ENCODE measurements at regions not wholly inside any gene's neighbourhood (a gene's known extent, or its start where the extent isn't known, plus 50 kb on each side); places are given as distances from the start of the nearest gene placed in this dataset.
"Not testable (repeated sequence)": the region's sequence is repeated elsewhere in the genome, so short reads cannot be mapped to it uniquely, and the experiment has no call there.

DNA sequence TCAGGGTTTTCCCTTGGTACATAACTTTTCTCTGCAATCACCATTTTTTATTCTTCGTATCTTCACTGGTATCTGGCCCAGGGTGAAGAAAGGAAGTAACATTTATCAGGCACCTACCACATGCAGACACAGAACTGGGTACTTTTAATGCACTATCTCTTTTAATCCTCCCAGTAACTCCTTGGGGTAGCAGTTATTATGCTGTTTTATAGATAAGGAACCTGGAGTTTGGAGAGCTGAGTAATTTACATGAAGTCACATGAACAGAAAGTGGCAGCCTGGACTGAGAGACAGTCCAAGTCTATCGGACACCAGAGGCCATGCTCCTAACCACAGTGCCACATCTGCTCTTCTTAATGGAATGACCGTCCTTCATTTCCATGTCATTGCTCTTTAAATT lies 117.1 kb upstream of the PODXL start:
- TF ChIP-seq EZH2phosphoT487 (IDR thresholded peaks at IDR 0.05; ENCODE audit: low read depth): no peak
- Histone ChIP-seq H3K4me3 (ENCODE audit: low read length) (no peak overlapping the region), H3K4me2 (ENCODE audit: low read length) (no peak overlapping the region), H3K4me1 (ENCODE audit: low read length) (no peaks in the 10 kb centered on the region), H3K36me3 (replicated peaks; ENCODE audit: low read depth, low read length) (no peaks in the 10 kb centered on the region), H3K9me3 (ENCODE audit: insufficient read depth, low read length) (no peaks in the 10 kb centered on the region), H2AFZ (ENCODE audit: low read depth, low read length) (no peak overlapping the region), H4K20me1 (ENCODE audit: insufficient read depth, low read length) (no peaks in the 10 kb centered on the region), H3K79me2 (ENCODE audit: low read length) (no peaks in the 10 kb centered on the region), H3K9ac (ENCODE audit: low read length) (no peak overlapping the region), H3K27me3 (ENCODE audit: low read depth, low read length) (peaks cover 46% of the 10 kb centered on the region), H3K27ac (ENCODE audit: low read length) (no peak overlapping the region)

DNA sequence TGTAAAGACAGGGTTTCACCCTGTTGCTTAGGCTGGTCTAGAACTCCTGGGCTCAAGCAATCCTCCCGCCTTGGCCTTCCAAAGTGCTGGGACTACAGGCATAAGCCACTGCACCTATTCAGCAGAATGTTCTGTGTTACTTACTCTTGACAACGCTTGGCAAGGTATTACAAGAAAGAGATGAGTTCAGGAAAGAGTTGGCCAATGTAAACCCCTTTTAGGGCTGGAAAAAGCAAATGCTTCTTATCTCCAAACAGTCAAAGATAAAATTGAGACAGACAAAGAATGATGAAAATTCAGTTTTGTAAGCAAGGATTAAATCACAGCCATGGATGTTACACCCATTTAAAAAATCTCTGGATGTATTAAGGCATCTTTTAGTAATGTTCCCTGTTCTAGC lies 114.0 kb upstream of the PODXL start:
- Histone ChIP-seq H3K27ac (ENCODE audit: low read length) (no peak overlapping the region), H3K27me3 (ENCODE audit: low read depth, low read length) (peaks cover 47% of the 10 kb centered on the region), H3K9ac (ENCODE audit: low read length) (no peak overlapping the region), H3K4me2 (ENCODE audit: low read length) (no peak overlapping the region), H3K9me3 (ENCODE audit: insufficient read depth, low read length) (no peaks in the 10 kb centered on the region), H3K4me3 (ENCODE audit: low read length) (no peak overlapping the region), H2AFZ (ENCODE audit: low read depth, low read length) (no peak overlapping the region), H3K4me1 (ENCODE audit: low read length) (no peaks in the 10 kb centered on the region), H3K36me3 (replicated peaks; ENCODE audit: low read depth, low read length) (no peaks in the 10 kb centered on the region), H3K79me2 (ENCODE audit: low read length) (no peaks in the 10 kb centered on the region), H4K20me1 (ENCODE audit: insufficient read depth, low read length) (no peaks in the 10 kb centered on the region)
- TF ChIP-seq, protein P1, sequence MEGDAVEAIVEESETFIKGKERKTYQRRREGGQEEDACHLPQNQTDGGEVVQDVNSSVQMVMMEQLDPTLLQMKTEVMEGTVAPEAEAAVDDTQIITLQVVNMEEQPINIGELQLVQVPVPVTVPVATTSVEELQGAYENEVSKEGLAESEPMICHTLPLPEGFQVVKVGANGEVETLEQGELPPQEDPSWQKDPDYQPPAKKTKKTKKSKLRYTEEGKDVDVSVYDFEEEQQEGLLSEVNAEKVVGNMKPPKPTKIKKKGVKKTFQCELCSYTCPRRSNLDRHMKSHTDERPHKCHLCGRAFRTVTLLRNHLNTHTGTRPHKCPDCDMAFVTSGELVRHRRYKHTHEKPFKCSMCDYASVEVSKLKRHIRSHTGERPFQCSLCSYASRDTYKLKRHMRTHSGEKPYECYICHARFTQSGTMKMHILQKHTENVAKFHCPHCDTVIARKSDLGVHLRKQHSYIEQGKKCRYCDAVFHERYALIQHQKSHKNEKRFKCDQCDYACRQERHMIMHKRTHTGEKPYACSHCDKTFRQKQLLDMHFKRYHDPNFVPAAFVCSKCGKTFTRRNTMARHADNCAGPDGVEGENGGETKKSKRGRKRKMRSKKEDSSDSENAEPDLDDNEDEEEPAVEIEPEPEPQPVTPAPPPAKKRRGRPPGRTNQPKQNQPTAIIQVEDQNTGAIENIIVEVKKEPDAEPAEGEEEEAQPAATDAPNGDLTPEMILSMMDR (IDR thresholded peaks at IDR 0.05; ENCODE audit: low read depth, low read length): no peak
- TF ChIP-seq EZH2phosphoT487 (IDR thresholded peaks at IDR 0.05; ENCODE audit: low read depth): no peak

DNA sequence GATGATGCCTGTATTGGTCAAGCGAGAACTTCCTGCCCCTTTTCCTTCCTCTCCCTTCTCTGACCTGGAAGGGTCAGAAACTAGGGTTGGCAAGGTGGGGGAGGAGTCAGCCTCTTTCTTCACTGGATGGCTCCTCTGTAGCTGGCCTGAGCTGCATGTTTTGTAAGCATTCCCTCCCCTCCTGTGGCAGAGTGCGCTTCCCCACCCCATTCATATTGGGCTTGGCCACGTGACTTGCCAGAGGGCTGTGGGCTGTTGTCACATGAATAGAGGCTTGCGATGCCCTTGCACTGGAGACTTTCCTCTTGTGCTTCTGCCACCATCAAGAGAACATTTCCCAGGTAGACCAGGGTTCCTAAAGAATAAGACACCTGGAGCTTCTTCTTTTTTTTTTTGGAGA lies 111.3 kb upstream of the PODXL start:
- Histone ChIP-seq H3K79me2 (ENCODE audit: low read length) (no peaks in the 10 kb centered on the region), H3K4me2 (ENCODE audit: low read length) (no peak overlapping the region), H3K27ac (ENCODE audit: low read length) (no peak overlapping the region), H3K4me3 (ENCODE audit: low read length) (no peak overlapping the region), H3K4me1 (ENCODE audit: low read length) (no peaks in the 10 kb centered on the region), H3K27me3 (ENCODE audit: low read depth, low read length) (peaks cover 30% of the 10 kb centered on the region), H2AFZ (ENCODE audit: low read depth, low read length) (no peak overlapping the region), H3K9ac (ENCODE audit: low read length) (no peak overlapping the region), H3K36me3 (replicated peaks; ENCODE audit: low read depth, low read length) (no peaks in the 10 kb centered on the region), H3K9me3 (ENCODE audit: insufficient read depth, low read length) (no peaks in the 10 kb centered on the region), H4K20me1 (ENCODE audit: insufficient read depth, low read length) (no peaks in the 10 kb centered on the region)
- no peak for TF ChIP-seq EZH2phosphoT487 (IDR thresholded peaks at IDR 0.05; ENCODE audit: low read depth)
- TF ChIP-seq, protein P1 (IDR thresholded peaks at IDR 0.05; ENCODE audit: low read depth, low read length): no peak

DNA sequence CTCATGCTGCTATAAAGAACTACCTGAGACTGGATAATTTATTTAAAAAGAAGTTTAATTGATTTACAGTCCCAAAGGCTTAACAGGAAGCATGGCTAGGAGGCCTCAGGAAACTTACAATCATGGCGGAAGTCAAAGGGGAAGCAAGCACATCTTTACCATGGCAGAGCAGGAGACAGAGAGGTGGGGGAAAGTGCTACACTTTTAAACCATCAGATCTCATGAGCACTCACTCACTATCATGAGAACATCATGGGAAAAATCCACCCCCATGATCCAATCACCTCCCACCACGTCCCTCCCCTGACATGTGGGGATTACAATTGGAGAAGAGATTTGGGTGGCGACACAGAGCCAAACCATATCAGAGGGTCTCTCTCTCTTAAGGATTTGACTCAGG lies 108.6 kb upstream of the PODXL start:
- Histone ChIP-seq H3K4me2 (ENCODE audit: low read length) (no peak overlapping the region), H3K4me1 (ENCODE audit: low read length) (no peaks in the 10 kb centered on the region), H2AFZ (ENCODE audit: low read depth, low read length) (no peak overlapping the region), H3K27ac (ENCODE audit: low read length) (no peak overlapping the region), H3K27me3 (ENCODE audit: low read depth, low read length) (peaks cover 8% of the 10 kb centered on the region), H3K36me3 (replicated peaks; ENCODE audit: low read depth, low read length) (no peaks in the 10 kb centered on the region), H3K79me2 (ENCODE audit: low read length) (no peaks in the 10 kb centered on the region), H3K9me3 (ENCODE audit: insufficient read depth, low read length) (no peaks in the 10 kb centered on the region), H3K9ac (ENCODE audit: low read length) (no peak overlapping the region), H4K20me1 (ENCODE audit: insufficient read depth, low read length) (no peaks in the 10 kb centered on the region), H3K4me3 (ENCODE audit: low read length) (no peak overlapping the region)
- TF ChIP-seq, protein P1 (IDR thresholded peaks at IDR 0.05; ENCODE audit: low read depth, low read length): no peak
- TF ChIP-seq EZH2phosphoT487 (IDR thresholded peaks at IDR 0.05; ENCODE audit: low read depth): no peak

DNA sequence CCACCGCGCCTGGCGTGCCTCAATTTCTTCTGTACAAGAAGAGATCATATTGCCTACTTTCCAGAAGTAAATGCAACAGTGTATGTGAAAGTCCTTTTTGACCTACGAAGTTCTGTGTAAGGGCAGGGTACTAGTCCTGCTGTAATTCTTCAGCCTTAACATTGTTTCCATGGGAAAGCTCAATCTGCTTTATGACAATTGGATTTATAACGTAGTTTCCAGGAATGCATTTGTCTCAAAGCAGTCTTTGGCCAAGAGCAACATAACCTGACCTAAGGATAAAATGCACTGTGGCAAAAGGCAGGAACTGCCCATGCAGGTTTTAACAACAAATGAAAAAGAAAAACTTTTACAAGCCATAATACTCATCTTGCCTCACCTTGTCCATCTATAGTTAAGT lies 108.1 kb upstream of the PODXL start:
- no peak for TF ChIP-seq EZH2phosphoT487 (IDR thresholded peaks at IDR 0.05; ENCODE audit: low read depth)
- TF ChIP-seq, protein P1 (IDR thresholded peaks at IDR 0.05; ENCODE audit: low read depth, low read length): no peak
- H4K20me1 ChIP-seq (ENCODE audit: insufficient read depth, low read length): no peaks in the 10 kb centered on the region

DNA sequence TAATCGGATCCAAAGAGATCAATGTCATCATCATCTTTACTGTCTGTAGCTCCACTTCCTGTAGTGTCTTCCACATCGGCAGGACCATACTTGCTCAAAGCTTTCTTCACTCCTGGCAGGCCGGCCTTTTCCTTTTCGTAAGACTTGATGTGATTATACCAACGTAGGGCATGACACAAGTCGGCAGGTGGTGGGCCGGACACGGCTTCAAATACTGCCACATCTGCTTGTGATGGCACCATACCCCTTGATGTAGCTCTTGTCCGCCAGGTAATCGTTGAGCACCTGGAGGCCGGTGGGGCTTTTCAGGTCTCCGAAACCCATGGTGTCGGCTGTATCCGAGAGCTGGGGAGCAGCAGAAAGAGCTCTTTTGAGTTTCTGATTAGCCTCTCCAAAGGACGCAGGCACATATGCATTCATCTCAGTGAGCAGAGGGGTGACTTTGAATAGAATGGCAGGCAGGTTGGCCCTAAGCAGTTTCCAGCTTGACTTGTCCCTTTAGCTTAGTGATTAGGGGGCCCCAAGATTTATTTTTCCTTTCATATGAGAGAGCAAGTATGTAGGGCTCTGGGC lies 106.0 kb upstream of the PODXL start:
- H3K4me3 ChIP-seq (ENCODE audit: low read length); H4K20me1 ChIP-seq (ENCODE audit: insufficient read depth, low read length); H3K36me3 ChIP-seq (replicated peaks; ENCODE audit: low read depth, low read length); H3K27me3 ChIP-seq (ENCODE audit: low read depth, low read length); H3K4me2 ChIP-seq (ENCODE audit: low read length); H3K9ac ChIP-seq (ENCODE audit: low read length); H3K79me2 ChIP-seq (ENCODE audit: low read length); H3K4me1 ChIP-seq (ENCODE audit: low read length); H3K9me3 ChIP-seq (ENCODE audit: insufficient read depth, low read length); H3K27ac ChIP-seq (ENCODE audit: low read length); H2AFZ ChIP-seq (ENCODE audit: low read depth, low read length): not testable (repeated sequence)

More for the DNA sequence above, 108.1 kb upstream of the PODXL start:
- H3K4me1 ChIP-seq (ENCODE audit: low read length): no peaks in the 10 kb centered on the region
- H3K79me2 ChIP-seq (ENCODE audit: low read length): no peaks in the 10 kb centered on the region
- no peaks in the 10 kb centered on the region for H3K36me3 ChIP-seq (replicated peaks; ENCODE audit: low read depth, low read length)
- no peak overlapping the region for H2AFZ ChIP-seq (ENCODE audit: low read depth, low read length)
- H3K27ac ChIP-seq (ENCODE audit: low read length): no peak overlapping the region
- no peak overlapping the region for H3K9ac ChIP-seq (ENCODE audit: low read length)
- H3K27me3 ChIP-seq (ENCODE audit: low read depth, low read length): peaks cover 4% of the 10 kb centered on the region
- no peak overlapping the region for H3K4me2 ChIP-seq (ENCODE audit: low read length)
- H3K4me3 ChIP-seq (ENCODE audit: low read length): no peak overlapping the region
- no peaks in the 10 kb centered on the region for H3K9me3 ChIP-seq (ENCODE audit: insufficient read depth, low read length)

Data from OCI-LY3 (cell line).